Pancreas (tissue), 10 donors: ENCODE measurements at regions not wholly inside any gene's neighbourhood (a gene's known extent, or its start where the extent isn't known, plus 50 kb on each side); places are given as distances from the start of the nearest gene placed in this dataset.
"Not testable (repeated sequence)": the region's sequence is repeated elsewhere in the genome, so short reads cannot be mapped to it uniquely, and the experiment has no call there.

ENCODE experiments used
- ATAC-seq, 4 donors: fragments of 200-7000 bp; cut with Tn5 transposase; one replicate each; pipeline versions ENCODE4 v1.8.0 to v1.9.1; 2020; ENCODE audit warnings: mild to moderate bottlenecking in 4 of 4, moderate library complexity in 4 of 4
- DNase-seq, 6 donors: peaks; one replicate each; pipeline ENCODE4 v3.0.0-alpha.2; 2020
- FAIRE-seq: peaks from 2 replicates; lab custom pipeline; 2012; peaks lifted over from hg19 to GRCh38; lab: Jason Lieb, UNC
- H3K27ac ChIP-seq, 4 donors: fragments of 200-600 bp; sonication (generic); 1 replicate in 3 of 4; 2 replicates in 1 of 4; pipeline versions ENCODE4 v1.5.0 to v1.8.0; 2020
- H3K27me3 ChIP-seq, 4 donors: fragments of 200-600 bp; one replicate each; pipeline ENCODE4 v1.8.0; 2021
- H3K36me3 ChIP-seq, 3 donors: fragments of 200-600 bp; sonication (generic) in 1 of 3; one replicate each; pipeline versions ENCODE4 v1.5.0 to v1.8.0; 2020 to 2021
- H3K4me1 ChIP-seq, 3 donors: fragments of 200-600 bp; one replicate each; pipeline ENCODE4 v1.8.0; 2021
- H3K4me3 ChIP-seq, 4 donors: fragments of 200-600 bp; sonication (generic) in 2 of 4; one replicate each; pipeline versions ENCODE4 v1.5.0 to v1.8.0; 2020 to 2021
- H3K9me3 ChIP-seq, 4 donors: fragments of 200-600 bp; one replicate each; pipeline ENCODE4 v1.8.0; 2021
- CTCF ChIP-seq, 4 donors: fragments of 200-600 bp; sonication (generic) in 3 of 4; IDR thresholded peaks; one replicate each; pipeline versions ENCODE4 v1.5.0 to v1.8.0; 2021; ENCODE audit warnings: antibody characterized with exemption in 4 of 4
- WGBS, 2 donors: extraction: QIAGEN DNeasy Blood & Tissue Kit; methylation state at CpG; one replicate each; pipeline ENCODE4 v1.1.7; 2013; 5-methylcytosine and 5-hydroxymethylcytosine counted together
- intact Hi-C, 3 donors: fragments of 100-400 bp; cut with DNase I; formaldehyde crosslinking; loops; one replicate each; pipeline versions ENCODE4 v1.11.1 to v1.14.2; 2022
- donor health status: healthy with polysubstance abuse.
- donor health status: DM: no; HTN: no; CAD: no; lungs with moderate emphysema.
- donor health status: DM: no; HTN: no; CAD: no.
- donor health status: control.
- donor health status: control.
- donor health status: Bipolar disorder and iron deficiency.
- donor health status: DM: yes; HTN: yes; CAD: no.
- donor health status: DM: no; HTN: no; CAD: no.
- donor health status: DM: no; HTN: no; CAD: no.
- donor health status: DM: yes; HTN: yes; CAD: no.

DNA sequence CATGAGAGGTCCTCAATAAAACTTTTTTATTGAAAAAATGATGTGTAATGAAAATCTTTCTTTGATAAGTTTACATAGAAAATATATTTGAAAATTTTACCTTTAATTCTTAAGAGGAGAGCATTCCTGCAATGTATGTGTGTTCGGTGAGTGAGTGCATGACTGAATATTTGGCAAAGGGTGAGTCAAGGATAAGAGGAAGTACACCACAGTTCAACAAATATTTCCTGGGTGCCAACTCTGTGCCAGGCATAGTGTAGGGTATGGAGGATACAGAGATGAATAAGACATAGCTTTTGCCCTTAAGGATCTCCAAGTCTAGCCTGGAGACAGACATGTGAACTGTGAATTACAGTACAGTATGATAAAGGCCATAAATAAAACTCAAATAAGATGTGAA is 84.7 kb upstream of the GPR101 start:
- Histone ChIP-seq H3K27ac (no peak overlapping the region), H3K36me3 (no peaks in the 10 kb centered on the region), H3K27me3 (peaks cover 0 to 12% (median 0%) of the 10 kb centered on the region in 4 donors), H3K4me1 (no peaks in the 10 kb centered on the region), H3K4me3 (no peak overlapping the region), H3K9me3 (no peaks in the 10 kb centered on the region)
- WGBS, 2 donors, result 61 to 75% methylated on average over 1 of the region's 1 CpG
- no peak for TF ChIP-seq CTCF (IDR thresholded peaks at IDR 0.05)
- ATAC-seq (no peak), DNase-seq (no peak), FAIRE-seq (no peak)
- intact Hi-C loops, result no loop called here

DNA sequence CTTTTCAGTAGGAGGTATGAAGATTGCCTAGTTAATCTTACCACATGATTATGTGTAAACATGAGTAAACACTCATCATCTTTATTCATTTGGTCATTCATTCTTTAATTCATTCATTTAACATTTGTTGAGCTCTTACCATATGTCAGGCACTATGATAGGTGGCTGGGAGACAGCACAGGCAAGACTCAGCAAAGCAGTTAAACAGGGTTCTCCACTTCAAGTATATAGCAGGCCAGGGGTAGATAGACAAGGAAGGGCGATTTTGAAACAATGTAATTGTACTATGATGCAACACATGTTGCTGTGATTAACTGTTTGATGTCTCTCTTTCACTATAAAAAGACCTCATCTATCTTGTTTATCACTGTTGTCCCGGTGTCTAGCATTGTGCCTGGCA is 84.3 kb upstream of the GPR101 start:
- Histone ChIP-seq H3K4me3 (no peak overlapping the region), H3K4me1 (no peaks in the 10 kb centered on the region), H3K27me3 (peaks cover 0 to 12% (median 0%) of the 10 kb centered on the region in 4 donors), H3K36me3 (no peaks in the 10 kb centered on the region), H3K9me3 (no peaks in the 10 kb centered on the region), H3K27ac (no peak overlapping the region)
- intact Hi-C loops, result no loop called here
- TF ChIP-seq CTCF (IDR thresholded peaks at IDR 0.05), result no peak
- ATAC-seq (no peak), DNase-seq (no peak), FAIRE-seq (no peak)
- whole genome bisulfite sequencing, 2 donors, result 34 to 35% methylated on average over 2 of the region's 2 CpGs

- FAIRE-seq, H3K27ac ChIP-seq, H3K27me3 ChIP-seq, H3K4me3 ChIP-seq, ATAC-seq, H3K36me3 ChIP-seq, H3K9me3 ChIP-seq, intact Hi-C loops, H3K4me1 ChIP-seq, DNase-seq: not testable (repeated sequence)
- WGBS, 2 donors, result 80 to 93% methylated on average over 3 of the region's 3 CpGs
Observed at GRCh38 chrX:137107877-137108276, 74.1 kb upstream of the GPR101 start.

DNA sequence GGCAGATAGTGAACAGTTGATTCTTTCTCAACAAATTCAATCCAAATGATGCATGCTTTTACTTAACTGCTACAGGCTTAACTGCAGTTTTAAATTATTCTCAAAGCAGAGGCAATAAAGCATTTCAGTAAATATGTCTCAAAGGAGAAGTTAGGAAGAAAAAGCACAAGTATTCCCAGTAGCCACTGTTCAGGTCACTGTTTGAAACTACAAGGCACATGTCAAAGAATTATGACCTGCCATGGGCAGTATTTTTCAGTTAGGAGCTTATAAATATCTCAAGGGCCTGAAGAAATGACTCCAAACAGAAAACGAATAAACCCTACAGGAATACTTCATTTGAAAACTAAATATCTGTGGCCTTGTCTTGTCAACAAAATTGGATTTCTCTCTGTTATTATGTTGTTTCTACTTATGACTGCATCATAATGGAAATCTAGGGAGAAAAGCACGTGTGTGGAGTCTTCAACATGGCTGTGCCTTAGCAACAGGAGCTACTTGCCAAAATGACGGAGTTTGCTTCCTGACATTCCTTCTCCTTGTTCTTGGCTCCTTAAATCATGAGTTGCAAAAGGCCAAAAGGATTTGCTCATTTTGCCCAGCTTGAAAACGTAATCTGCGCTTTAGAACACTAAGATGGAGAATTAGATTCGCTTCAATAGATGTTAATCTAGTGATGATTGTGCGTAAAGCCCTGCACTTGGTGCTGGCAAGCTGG is 67.6 kb upstream of the GPR101 start:
- DNase-seq, result no peak

More for the DNA sequence above, 67.6 kb upstream of the GPR101 start:
- 57 to 68% methylated on average over 7 of the region's 7 CpGs for WGBS, 2 donors
- FAIRE-seq (no peak), ATAC-seq (no peak)
- intact Hi-C loops, result no loop called here
- no peak overlapping the region for H3K4me3 ChIP-seq
- H3K9me3 ChIP-seq, result no peaks in the 10 kb centered on the region
- no peaks in the 10 kb centered on the region for H3K36me3 ChIP-seq
- H3K27ac ChIP-seq, result no peak overlapping the region
- H3K27me3 ChIP-seq, result no peaks in the 10 kb centered on the region
- no peaks in the 10 kb centered on the region for H3K4me1 ChIP-seq
- no peak for TF ChIP-seq CTCF (IDR thresholded peaks at IDR 0.05)
